ENCODE measurements at regions not wholly inside any gene's neighbourhood (a gene's known extent, or its start where the extent isn't known, plus 50 kb on each side); places are given as distances from the start of the nearest gene placed in this dataset.
"Not testable (repeated sequence)": the region's sequence is repeated elsewhere in the genome, so short reads cannot be mapped to it uniquely, and the experiment has no call there.

DNA sequence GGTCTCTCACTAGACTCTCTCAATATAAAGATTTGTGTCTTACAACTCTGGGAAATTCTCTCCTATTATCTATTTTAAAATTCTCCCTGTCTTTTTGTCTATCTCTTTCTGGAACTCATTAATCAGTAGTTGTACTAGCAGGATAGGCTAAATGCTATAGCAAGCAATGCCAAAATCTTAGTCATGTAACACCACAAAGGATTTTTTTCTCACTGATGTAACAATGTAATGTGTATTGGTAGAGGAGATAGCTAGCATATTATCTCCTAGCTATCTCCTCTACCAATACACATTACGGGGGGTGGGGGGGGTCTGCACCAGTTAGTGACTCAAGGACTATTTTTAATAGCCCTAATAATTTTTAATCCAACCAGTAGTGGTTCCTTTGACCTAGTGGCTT is 225.4 kb downstream of the KLHL28 start:
- no peaks in the 10 kb centered on the region for H3K36me3 Mint-ChIP-seq (ENCODE audit: low read depth)
- CTCF ChIA-PET: no interaction called here

DNA sequence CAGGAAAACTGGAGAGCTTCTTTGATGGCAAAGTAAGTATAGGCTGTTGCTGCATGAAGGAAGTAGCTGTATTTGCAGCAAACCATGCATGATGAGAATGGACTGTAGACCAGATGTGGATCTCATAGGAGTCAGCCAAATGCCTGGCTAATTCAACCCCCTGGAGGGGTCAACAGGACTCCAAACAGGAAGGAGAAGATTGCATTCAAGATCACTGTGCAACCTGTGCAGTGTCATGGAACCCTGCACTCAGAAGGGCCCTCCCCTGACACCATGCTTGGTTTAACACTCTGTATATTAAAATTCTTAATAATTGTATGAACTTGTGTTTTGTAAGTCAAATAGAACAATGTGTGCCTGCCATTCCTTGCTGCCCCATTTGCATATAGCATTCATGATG is 225.1 kb upstream of the FSCB start:
- intact Hi-C loops (cut with micrococcal nuclease): no loop called here
- DNase-seq (no peak), ATAC-seq (no peak)
- TF ChIP-seq, protein P1, sequence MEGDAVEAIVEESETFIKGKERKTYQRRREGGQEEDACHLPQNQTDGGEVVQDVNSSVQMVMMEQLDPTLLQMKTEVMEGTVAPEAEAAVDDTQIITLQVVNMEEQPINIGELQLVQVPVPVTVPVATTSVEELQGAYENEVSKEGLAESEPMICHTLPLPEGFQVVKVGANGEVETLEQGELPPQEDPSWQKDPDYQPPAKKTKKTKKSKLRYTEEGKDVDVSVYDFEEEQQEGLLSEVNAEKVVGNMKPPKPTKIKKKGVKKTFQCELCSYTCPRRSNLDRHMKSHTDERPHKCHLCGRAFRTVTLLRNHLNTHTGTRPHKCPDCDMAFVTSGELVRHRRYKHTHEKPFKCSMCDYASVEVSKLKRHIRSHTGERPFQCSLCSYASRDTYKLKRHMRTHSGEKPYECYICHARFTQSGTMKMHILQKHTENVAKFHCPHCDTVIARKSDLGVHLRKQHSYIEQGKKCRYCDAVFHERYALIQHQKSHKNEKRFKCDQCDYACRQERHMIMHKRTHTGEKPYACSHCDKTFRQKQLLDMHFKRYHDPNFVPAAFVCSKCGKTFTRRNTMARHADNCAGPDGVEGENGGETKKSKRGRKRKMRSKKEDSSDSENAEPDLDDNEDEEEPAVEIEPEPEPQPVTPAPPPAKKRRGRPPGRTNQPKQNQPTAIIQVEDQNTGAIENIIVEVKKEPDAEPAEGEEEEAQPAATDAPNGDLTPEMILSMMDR (IDR thresholded peaks at IDR 0.05): no peak
- ChIA-PET CTCF (no interaction called here), POLR2A (no interaction called here)
- no peak overlapping the region for H3K4me3 Mint-ChIP-seq
- no peaks in the 10 kb centered on the region for H3K36me3 Mint-ChIP-seq (ENCODE audit: low read depth)
- H3K27ac Mint-ChIP-seq: no peak overlapping the region
- H3K9me3 Mint-ChIP-seq: no peaks in the 10 kb centered on the region
- no peaks in the 10 kb centered on the region for H3K27me3 Mint-ChIP-seq
- no peaks in the 10 kb centered on the region for H3K4me1 Mint-ChIP-seq (ENCODE audit: low read depth)

More for the DNA sequence above, 225.4 kb downstream of the KLHL28 start:
- H3K4me3 Mint-ChIP-seq: no peak overlapping the region
- H3K9me3 Mint-ChIP-seq: no peaks in the 10 kb centered on the region
- no peaks in the 10 kb centered on the region for H3K4me1 Mint-ChIP-seq (ENCODE audit: low read depth)
- ATAC-seq (no peak), DNase-seq (no peak)
- H3K27ac Mint-ChIP-seq: no peak overlapping the region
- intact Hi-C loops (cut with micrococcal nuclease): no loop called here
- POLR2A ChIA-PET: no interaction called here
- peaks cover 4% of the 10 kb centered on the region for H3K27me3 Mint-ChIP-seq
- TF ChIP-seq, protein P1 (IDR thresholded peaks at IDR 0.05): no peak

DNA sequence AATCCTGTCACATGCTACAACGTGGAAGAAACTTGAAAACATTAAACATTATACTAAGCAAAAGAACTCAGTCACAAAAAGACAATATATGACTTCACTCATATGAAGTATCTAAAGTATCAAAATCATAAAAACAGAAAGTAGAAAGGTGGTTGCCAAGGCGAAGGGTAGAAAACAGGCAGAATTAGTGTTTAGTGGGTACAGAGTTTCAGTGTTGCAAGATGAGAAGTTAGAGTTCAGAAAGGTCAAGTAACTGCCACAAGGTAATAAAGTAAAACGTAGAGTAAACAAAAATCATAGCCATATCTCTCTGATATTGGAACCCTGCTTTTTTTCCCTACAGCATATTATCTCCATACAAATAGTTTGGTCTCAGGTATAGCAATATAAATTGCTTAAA is 223.8 kb upstream of the FSCB start:
- ChIA-PET CTCF (no interaction called here), POLR2A (no interaction called here)
- no peak for DNase-seq
- TF ChIP-seq, protein P1 (IDR thresholded peaks at IDR 0.05): no peak
- no peaks in the 10 kb centered on the region for H3K4me1 Mint-ChIP-seq (ENCODE audit: low read depth)
- H3K9me3 Mint-ChIP-seq: no peaks in the 10 kb centered on the region
- no peaks in the 10 kb centered on the region for H3K27me3 Mint-ChIP-seq
- intact Hi-C loops (cut with micrococcal nuclease): no loop called here
- no peak overlapping the region for H3K4me3 Mint-ChIP-seq
- ATAC-seq: no peak
- H3K36me3 Mint-ChIP-seq (ENCODE audit: low read depth): no peaks in the 10 kb centered on the region
- H3K27ac Mint-ChIP-seq: no peak overlapping the region

DNA sequence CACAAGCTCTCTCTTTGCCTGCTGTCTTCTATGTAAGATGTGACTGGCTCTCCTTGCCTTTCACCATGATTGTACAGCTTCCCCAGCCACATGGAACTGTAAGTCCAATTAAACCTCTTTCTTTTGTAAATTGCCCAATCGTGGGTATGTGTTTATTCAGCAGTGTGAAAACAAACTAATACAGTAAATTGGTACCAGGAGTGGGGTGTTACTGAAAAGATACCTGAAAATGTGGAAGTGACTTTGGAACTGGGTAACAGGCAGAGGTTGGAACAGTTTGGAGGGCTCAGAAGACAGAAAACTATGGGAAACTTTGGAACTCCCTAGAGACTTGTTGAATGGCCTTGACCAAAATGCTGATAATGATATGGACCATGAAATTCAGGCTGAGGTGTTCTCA is 214.3 kb upstream of the FSCB start:
- H3K9me3 Mint-ChIP-seq; DNase-seq; intact Hi-C loops (cut with micrococcal nuclease): not testable (repeated sequence)

DNA sequence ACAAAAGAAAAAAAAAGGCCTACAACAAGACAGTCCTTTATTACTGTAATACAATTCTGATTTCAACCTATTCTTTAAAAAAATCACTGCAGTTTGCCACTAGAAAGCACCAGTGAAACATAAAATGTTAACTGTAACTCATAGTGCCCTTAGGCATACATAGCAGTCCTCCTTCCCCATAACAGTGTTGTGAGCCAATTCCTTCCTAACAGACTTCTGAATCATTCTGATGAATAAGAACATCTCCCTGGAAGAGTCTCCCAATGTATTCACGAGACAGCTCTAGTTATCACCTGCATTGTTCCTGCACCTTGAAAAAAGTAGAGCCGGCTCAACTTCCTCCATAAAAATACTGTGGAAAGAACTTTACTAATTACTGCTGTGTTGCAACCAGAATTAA is 213.6 kb upstream of the FSCB start:
- Mint-ChIP-seq H3K9me3 (peaks cover 6% of the 10 kb centered on the region), H3K27me3 (no peaks in the 10 kb centered on the region), H3K4me1 (ENCODE audit: low read depth) (no peaks in the 10 kb centered on the region), H3K27ac (no peak overlapping the region), H3K4me3 (no peak overlapping the region), H3K36me3 (ENCODE audit: low read depth) (peaks cover 5% of the 10 kb centered on the region)
- ATAC-seq (no peak), DNase-seq (no peak)
- TF ChIP-seq, protein P1 (IDR thresholded peaks at IDR 0.05): no peak
- CTCF ChIA-PET: no interaction called here
- POLR2A ChIA-PET: no interaction called here
- intact Hi-C loops (cut with micrococcal nuclease): no loop called here

More for the DNA sequence above, 214.3 kb upstream of the FSCB start:
- H3K4me3 Mint-ChIP-seq; H3K27me3 Mint-ChIP-seq; ATAC-seq; H3K36me3 Mint-ChIP-seq (ENCODE audit: low read depth); H3K4me1 Mint-ChIP-seq (ENCODE audit: low read depth); CTCF ChIA-PET; H3K27ac Mint-ChIP-seq; POLR2A ChIA-PET: not testable (repeated sequence)

Measured in activated CD8-positive, alpha-beta T cell treated with anti-CD3 and anti-CD28 coated beads for 36 hours (primary cell).